ENCODE measurements at regions not wholly inside any gene's neighbourhood (a gene's known extent, or its start where the extent isn't known, plus 50 kb on each side); places are given as distances from the start of the nearest gene placed in this dataset.

DNA sequence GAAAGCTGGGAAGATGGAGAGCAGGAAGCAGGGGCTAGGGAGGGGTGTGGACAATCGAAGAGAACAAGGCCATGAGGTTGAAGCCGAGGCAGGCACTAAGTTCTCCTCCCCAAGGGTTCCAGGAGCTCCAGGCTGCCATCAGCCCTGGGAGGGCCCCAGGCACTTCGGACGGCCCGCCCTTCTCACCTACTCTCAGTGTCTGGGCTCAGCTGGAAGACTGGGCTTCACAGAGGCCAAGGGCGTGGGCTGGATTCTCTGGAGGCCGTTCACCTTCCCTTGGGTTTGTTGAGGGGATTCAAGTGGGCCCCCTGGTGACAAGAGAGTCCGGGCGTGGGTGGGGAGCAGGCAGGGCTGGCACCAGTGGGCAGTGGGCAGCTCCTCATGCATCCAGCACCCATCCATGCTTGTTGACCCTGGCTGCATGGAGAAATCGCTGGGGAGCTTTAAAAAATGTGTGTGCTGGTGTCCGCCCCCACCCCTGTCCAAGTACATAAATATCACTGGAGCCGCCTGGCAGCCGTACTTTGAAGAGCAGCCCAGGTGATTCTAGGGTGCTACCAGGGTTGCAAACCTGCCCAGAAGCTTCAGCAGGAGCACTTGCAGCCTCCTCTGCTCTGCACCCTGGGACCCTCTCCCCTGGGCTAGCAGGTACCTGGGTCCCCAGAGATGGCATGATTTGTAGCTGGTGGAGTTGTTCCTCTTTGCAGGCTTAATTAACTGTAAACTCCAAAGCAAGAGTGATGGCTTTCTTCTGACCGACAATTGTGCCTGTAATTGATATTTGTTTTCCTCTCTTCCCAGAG, 74.3 kb downstream of the RTL6 start:
- no peak for DNase-seq

DNA sequence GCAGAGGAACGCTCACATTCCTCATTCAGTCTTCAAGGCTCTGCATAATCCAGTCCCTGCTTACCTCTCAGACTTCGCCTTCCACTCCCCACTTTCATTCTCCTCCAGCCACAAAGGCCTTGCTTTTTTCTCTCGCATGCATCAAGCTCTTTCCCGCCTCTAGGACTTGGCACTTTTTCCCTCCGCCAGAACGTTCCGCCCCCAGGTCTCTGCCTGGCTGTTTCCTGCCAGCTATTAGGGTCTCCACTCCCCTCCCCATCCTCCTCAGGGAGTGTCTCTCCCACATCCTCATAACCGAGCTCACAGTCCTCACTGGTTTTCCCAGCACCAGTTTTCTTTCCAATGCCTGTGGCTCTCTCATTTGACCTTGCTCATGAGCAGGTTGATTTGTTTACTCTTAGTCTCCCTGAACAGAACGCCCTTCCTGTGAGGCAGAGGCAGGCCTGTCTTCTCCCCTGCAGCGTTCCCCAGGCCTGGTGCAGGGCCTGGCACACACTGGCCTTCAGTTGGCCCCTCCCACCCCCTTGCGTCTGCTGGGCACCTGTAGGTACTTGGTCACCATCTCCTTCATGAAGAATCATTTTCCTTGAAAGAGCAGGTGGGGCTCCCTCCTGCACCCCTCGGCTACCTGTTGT, 75.2 kb downstream of the RTL6 start:
- DNase-seq, result no peak

DNA sequence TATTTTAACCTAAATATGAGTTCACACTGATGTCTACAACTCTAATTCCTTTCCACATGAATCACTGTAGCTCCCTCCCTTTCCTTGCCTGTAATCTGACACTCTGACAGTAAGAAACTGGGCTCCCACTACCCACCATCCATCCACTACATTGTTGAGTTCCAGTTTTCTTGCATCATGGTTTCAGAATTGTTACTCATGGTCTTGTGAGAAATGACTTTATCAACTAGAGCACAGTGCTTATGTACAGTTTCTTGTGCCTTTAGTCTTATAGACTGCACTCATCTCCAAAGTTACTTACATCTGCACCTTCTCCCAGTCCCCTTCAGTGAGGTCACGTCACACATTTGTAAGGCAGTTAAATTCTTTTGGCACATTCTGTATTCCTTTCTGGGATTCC, 78.6 kb downstream of the RTL6 start:
- no peak for DNase-seq

DNA sequence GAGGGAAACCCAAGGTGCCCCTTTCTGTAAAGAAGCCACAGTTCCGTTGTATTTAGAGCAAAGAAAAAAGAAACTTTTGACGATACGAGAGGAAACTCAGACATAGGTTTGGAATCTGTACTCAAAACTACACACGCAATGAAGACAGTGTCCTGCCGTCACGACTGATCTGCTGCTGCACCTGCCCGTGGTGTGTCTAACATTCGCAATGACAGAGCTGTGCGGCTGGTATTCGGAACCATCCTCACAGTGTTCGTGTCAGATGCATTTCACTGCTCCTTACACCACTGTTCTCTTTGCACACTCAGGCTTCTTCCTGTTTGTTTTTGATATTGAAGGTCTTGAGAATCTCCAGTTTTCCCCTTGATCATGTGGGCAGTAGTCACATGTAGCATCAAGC, 84.8 kb downstream of the RTL6 start:
- DNase-seq, result no peak

DNA sequence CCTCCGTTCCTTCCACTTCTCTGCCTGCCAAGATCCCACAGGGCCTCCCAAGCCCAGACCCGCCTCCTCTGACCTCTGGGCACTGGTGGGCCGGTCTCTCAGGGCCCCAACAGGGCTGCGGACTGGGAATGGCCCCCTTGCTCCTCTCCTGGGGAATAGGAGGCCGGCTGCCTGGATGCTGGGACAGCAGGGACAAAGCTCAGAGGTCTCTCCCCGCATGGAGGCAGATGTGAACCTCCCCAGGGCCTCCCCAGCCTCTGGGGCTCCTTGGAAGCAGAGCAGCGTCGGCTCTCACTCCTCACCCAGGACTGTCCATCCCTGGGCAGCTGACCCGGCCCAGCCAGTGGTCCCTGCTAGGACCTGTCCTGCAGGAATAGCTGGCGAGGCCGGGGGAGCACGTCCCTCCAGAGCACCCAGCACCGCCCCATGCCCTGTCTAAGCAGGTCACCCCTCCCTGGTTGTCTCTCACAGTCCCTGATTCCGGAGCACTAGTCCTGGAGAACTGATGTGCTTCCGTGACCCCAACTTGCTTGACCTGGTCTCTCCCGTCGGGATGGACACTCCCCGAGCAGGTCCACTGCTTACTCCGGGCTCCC, 85.8 kb downstream of the RTL6 start:
- DNase-seq, result no peak

DNA sequence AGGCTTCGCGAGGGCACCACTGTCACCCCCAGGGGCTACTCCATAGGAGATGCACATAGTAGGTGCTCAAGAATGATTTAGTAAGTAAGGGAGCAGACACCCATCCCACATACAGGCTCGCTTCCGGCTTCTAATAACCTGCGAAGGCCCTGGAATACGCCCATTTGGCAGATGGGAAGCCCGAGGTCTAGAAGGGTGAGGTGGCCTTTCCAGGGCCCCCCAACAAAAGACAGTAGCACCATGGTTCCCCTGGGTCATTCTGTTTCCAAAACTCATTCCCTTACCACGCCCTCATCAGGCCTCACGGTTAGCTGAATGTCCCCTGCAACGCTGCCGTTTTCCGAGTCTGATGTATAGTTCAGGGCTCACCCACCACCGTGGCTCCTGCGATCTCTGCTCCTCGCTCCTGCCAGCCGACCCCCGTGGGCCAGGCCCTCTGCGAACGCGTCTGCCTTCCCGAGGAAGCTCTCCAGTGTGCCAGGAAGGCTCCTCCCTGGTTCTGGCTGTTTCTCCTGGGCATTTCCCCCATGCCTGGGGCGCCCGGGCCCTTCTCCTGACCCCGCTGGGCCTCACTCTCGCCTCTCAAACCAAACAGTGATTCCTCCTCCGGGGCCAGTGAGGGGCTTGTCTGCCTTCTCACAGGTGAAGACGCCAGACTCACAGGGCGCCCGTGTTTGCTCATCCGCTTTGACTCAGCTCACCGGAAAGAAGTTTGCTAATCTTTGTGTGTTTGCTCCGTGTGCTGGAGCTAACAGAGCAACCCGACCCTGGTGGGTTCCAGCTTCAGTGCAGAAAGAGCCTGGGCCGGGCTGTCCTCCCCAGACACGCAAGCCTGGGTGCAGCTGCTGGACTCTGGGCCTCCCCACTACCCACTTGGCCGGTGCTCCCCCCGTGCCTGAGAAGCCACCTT, 86.6 kb downstream of the RTL6 start:
- DNase-seq, result no peak

DNA sequence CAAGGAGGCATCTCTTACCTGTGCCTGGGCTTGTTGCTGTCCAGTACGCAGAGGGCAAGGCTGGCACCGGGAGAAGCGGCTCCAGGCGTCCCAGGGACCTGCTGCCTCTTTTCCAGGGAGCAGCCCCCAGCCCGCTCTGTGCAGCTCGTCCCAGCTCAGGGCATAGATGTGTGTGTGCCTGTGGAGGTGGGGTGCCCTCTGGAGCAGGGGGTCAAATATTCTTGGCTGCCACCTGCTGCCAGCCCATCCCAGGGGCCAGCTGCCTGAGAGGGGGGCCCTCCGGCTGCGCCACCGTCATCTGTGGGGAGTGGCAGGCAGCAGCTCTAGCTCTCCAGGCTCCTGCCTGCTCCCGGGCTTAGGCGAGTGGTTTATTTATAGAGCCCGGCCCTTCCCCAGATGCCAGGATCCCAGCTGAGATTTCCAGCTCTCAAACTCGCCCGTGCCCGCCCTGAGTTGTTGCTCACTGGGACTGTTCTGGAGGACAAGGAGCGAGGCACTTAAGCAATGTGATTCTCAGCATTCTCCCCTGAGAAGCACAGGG, 87.5 kb downstream of the RTL6 start:
- peak; percentile 75 for DNase-seq

DNA sequence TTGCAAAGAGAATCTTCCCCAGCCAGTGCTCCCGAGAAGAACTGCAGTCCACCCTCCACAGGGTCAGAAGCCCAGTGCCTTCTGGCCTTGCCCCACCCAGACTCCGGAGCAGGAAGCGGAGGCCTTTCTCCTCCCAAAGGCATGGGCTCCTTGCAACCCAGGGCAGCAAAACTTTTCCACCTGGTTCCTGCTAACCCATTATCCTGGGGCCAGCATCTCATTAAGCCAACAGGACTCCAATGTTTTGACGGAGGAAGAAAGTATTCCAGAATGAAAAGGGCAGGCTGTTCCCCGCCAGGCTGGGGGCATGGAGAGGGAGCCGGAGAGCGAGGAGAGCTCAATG, 88.1 kb downstream of the RTL6 start:
- DNase-seq, result no peak

DNA sequence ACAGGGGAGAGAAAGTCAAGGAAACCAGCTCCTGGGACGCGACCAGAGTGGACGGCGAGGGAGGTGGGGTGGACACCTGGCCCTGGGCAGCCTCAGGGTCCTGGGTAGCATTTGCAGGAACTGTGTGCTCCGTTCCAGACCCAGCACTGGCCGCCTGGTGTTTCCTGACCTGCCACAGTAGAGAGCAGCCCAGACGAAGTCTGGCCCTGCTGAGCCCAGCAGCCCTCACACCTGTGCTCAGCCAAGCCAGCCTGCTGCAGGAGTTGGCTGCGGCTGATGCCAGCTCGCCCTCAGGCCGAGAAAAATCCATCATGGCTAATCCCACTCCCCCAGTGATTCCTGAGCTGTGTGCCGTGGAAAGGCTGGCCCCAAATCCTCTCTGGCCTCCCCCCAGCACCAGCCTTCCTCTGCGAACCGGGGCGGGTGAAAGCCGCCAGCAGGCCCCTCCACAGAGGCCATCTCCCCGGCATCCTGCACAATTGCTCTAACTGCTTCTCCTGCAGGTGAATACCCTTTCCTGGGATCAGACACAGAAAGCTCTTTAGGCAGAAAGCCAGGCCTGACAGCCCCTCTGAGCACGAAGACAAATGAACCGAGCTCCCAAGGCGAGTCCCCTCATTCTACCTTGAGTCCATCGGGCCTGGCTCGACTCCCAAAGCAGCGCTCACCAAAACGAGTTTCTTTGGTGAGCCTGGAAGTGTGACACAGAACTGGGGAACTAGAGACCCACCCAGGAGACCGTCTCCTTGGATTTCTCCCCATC, 88.6 kb downstream of the RTL6 start:
- no peak for DNase-seq

DNA sequence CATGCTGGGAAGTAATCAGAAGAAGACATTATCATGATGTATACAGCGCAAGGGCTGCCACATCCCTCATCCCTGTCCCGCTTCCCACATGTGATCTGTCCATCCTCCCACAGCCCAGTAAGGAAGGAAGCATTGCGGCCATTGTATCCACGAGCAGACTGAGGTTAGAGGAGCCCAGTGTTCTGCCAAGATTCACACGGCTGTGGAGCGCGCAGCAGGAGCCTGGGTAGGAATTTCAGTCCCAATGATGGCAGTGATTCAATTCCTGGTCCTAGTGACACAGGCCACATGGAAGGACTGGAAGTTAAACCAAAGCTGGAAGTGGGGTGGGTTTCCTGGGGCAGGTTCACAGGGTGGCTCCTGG, 89.2 kb downstream of the RTL6 start:
- no peak for DNase-seq

DNA sequence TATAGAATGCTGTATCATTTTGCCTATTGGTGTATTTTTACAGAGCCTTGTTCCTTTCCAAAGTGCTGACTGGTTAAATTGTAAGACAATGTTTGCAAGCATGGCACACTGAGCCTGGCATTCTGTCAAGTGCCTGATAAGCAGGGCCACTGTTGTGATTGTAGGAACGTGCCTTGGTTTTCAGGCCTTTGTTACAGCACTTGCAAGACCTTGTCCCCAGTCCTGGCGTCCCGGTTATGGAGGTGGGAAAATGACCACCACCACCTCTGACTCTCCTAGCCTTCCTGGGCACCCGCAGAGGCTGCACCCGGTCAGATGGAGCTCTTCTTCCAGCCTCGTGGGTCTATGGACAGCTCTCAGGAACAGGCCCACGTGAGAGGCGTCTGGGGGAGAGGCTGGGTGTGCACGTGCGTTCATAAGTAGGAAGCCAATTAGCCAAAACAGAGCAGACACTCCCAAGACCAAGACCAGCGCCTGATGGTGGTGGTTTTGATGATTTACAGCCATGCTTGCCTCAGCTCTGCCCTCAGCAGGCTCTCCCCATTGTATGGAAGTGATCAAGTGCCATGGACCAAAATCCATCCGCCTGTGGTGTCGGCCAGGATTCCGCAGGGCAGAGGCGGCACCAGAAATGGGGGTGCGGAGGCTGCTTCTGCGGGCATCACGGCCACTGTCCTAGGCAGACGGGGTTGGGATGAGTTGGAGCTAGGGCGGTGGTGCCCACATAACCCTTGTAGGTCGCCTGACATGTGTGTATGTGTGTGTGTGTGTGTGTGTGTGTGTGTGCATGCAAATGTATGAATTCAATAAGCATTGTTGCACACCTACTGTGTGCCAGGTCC, 89.8 kb downstream of the RTL6 start:
- DNase-seq, result no peak

DNA sequence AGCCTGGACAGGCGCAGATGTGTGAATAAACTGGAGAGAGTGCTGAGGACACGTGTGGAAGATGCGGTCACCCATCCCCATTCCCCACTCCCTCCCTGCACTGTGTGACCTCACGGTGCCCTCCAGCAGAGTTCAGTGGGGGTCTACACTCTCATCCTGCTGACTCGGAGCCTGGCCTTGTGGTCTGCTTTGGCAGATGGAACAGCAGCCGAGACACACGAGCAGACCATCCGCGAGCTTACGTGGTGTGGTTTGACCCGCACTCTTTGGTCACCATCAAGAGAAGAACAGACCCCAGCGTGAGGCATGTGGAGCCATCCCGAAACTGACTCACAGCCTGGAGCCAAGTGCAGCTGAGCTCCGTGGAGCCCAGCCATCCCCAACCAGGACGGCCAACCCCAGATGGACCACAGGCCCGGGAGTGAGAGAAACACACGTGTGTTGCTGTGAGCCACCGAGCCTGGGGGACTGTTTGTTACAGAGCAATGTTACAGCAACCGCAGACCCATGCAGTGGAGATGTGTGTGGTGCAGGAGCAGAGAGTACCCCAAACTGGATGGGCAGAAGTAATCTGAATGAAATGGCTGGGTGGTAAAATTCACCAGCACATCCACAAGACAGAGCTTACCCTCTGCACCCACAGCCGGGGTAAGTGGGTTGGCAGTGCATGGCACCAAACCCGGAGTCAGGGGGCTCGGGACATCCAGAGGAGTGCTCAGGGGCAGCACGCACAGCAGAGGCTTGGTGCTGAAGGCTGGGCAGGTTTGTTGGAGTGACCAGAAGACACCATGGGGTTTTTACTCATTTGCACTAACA, 90.7 kb downstream of the RTL6 start:
- no peak for DNase-seq

DNA sequence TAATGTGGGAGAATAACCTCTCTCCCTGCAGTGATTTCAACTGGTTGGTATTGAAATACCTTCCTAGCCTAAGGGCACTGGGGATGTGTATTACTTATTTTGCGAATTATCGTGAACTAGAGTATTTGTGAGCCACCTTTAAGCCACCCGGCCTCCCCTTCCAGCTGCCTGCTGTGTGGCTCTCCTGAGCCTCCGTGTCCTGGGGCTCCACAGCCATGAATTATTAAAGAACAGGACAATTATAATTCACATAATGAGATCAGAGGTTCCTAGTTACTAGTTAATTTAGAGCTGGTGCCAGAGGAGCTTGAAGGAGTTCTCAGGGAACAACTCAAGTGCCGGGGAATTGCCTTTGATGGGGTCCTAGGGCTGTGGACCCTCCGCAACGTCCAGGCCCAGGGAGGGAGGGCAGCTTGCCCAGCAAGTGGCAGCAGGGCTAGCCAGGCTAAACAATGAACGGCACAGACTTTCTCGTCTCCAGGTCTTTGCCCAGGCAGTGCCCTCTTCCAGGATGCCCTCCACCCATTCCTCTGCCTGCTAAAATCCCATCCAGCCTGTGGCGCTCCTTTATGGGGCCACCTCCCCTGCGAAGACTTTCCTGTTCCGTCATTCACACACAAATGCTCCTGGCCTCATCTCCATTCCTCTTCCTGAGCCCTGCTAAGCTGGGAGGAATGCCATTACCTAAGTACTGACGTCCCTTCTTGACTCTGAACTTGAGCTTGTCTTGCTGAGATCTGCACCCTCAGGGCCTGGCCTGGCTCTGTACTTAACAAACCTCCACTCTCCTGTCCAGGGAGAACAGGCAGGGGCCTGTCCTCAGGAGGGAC, 91.5 kb downstream of the RTL6 start:
- DNase-seq, result no peak

DNA sequence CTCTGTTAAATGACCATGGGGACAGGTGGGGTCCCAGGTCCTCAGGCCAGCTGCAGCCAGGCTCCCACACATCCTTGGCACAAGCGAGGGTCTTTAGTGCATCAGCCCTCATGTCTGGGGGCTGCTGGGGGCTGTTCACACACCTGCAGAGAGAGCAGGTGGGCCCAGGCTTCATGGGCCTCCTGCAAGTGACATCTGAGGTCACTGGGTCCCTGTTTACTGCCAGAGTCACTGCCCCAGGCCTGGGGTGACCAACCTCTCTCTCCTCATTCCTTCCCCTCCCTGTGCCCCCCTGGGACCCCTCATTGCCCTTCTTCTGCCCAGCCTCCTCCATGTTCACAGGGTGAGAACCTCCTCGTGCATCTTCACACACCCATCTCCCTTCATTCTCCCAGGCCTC, 92.4 kb downstream of the RTL6 start:
- DNase-seq, result no peak

DNA sequence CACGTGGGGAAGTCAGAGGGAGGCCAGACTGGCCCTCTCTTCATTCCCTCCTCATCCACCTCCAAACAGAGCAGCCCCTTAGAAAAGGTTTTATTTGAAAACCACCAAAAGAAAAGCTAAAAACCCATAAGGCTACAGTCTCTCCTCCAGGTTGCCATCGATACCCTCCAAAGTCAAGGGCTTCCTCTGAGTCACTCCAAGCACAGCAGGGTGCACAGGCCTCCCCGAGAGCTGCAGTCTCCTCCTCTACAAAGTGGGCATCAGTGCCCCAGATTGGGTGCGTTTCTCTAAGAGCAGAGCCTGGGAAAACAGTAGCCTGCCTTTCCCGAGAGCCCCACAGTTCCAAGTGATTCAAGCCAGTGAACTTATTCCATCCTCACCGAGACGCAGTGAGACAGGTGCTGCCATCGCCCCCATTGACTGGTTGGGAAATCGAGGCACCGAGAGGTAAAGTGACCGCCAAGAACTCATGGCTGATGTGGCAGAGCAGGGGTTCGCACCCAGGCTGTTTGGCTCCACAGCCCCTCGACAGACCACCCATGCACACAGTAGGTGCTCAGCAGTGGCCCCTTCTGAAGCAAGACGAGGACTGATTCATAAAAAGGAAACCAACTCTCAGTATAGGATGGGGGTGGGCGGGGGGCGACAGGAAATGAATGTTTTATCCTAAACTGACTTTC, 91.7 kb upstream of the SHISAL1 start:
- no peak for DNase-seq

DNA sequence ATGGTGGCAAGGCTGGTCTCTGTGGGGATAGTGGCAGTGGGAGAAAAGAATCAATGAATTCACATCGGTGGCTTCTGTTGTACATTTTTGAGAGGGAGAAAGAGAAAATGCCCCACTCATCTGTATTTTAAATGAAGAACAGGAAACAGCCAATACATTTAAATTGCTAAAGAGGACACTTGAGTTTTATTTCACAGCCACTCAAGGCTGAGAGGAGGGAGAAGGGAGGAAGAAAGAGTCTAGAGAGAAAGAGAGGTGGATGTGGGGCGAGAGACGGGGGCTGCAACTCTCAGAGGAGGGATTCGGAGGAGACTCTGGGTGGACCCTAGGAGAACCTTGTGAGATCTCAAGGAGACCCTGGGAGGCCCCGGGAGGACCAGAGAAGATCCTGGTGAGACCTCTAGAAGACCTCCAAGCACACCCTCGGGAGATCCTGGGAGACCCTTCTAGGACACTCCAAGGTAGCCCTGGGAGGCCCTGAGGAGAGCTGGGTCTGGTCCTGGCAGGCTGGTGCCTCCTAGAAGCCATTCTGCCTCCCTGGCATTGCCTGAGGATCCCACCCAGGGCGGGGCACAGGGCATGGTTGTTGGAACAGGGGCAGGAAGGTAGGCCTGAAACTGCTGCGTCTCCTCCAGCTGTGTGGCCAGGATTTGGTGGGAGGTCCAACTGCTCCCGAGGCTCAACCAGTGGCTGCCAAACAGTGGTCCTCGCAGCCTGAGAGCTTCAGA, 91.0 kb upstream of the SHISAL1 start:
- no peak for DNase-seq

DNA sequence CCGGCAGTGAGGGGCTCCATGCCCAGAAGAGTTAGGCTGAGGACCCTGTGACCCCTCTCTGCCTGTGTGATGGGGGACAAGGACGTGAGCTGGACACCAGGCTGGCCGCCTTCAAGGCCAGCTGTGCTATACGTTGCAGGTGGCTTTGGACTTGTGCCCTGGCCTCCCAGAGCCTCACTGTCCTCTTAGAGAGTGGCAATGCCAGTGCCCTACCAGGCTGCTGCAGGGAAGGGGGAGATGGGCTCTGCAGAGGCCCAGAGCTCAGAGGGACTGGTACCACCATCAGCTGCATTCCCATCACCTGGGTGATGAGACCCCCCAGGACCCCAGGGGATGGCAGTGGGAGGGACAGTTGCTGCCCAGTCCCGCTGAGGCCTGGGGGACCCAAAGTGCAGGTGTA, 90.4 kb upstream of the SHISAL1 start:
- no peak for DNase-seq
